ENCODE measurements at regions not wholly inside any gene's neighbourhood (a gene's known extent, or its start where the extent isn't known, plus 50 kb on each side); places are given as distances from the start of the nearest gene placed in this dataset.

DNA sequence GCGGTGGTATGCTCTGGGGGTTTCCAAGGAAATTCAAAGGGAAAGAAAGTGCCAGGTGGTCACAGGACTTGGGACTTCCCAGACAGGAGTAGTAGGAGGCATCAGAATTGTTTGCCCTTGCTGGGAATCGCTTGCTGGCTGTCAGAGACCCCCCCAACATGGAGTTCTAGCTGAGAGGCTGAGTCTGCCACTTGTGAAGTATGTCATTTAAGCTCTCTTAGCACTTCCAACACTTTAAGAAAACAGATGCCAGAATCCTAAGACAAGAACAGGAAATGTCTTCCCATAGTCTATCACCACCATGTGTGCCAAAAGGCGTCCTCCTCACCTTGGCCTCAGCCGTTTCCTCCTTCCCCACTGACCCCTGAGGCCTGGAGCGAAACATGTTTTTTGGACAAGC lies 193.8 kb upstream of the IRX3 start:
- Histone ChIP-seq H3K4me3 (ENCODE audit: low read depth, low read length) (no peak overlapping the region), H3K27ac (no peak overlapping the region), H3K36me3 (replicated peaks) (no peaks in the 10 kb centered on the region), H3K27me3 (replicated peaks) (no peaks in the 10 kb centered on the region)
- DNase-seq, result no peak
- in situ Hi-C loops (cut with HindIII; ENCODE audit: low pct_ligation_motif_present, low sequenced_read_pairs), result no loop called here
- TF ChIP-seq CTCF (IDR thresholded peaks at IDR 0.05; ENCODE audit: low read depth, low read length, missing control alignments), result no peak

DNA sequence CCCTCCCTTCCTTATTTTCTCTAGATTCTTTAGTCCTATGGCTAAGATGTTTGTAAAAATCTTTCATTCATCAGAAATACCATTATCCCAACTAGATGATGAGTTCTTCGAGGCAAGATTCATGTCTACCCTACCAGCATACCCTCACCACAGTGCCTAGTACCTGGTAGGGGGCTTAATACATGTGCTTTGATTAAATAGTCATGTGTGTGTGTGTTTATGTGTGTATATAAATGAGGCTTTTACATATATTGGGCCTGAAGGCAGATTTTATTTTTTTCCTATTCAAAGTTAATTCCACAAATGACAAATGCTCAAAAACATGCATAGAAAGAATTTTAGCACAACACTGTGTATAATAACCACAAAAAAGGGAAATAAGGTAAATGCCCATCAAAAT lies 193.0 kb upstream of the IRX3 start:
- H3K36me3 ChIP-seq (replicated peaks), result no peaks in the 10 kb centered on the region
- no peak for DNase-seq
- no peak for TF ChIP-seq CTCF (IDR thresholded peaks at IDR 0.05; ENCODE audit: low read depth, low read length, missing control alignments)
- H3K4me3 ChIP-seq (ENCODE audit: low read depth, low read length), result no peak overlapping the region
- H3K27me3 ChIP-seq (replicated peaks), result no peaks in the 10 kb centered on the region
- no peak overlapping the region for H3K27ac ChIP-seq
- in situ Hi-C loops (cut with HindIII; ENCODE audit: low pct_ligation_motif_present, low sequenced_read_pairs), result no loop called here

GRCh38 chr16:54477714-54478113 lies 191.1 kb upstream of the IRX3 start:
- in situ Hi-C loops (cut with HindIII; ENCODE audit: low pct_ligation_motif_present, low sequenced_read_pairs), result no loop called here
- TF ChIP-seq CTCF (IDR thresholded peaks at IDR 0.05; ENCODE audit: low read depth, low read length, missing control alignments), result no peak
- H3K36me3 ChIP-seq (replicated peaks), result no peaks in the 10 kb centered on the region

DNA sequence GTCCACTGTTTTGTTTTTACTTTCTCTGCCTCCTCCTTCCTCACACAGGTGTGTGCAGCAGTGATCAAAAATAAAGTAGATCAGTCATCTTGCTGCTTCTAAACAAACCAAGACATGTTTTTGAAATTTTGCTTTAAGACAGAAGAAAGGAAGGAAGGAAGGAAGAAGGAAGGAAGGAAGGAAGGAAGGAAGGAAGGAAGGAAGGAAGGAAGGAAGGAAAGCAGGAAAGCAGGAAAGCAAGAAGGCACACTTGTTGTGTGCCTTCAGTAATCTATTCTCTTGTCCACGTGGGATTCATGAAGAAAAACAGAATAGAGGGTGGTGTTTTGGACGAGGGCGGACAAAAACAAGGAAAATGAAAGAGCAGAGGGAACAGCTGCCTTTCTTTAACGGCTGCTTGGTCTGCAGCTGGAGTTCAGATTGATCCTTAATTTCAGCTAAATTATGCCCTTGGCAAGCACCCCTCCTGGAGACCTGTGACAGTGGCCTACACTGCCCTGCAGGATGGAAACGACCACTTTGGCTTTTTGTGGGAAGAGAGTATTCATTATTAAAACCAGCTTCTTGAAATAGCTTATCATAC lies 188.5 kb upstream of the IRX3 start:
- in situ Hi-C loops (cut with HindIII; ENCODE audit: low pct_ligation_motif_present, low sequenced_read_pairs), result no loop called here
- Histone ChIP-seq H3K36me3 (replicated peaks) (no peaks in the 10 kb centered on the region), H3K4me3 (ENCODE audit: low read depth, low read length) (no peak overlapping the region), H3K27me3 (replicated peaks) (no peaks in the 10 kb centered on the region), H3K27ac (no peak overlapping the region)
- no peak for DNase-seq
- no peak for TF ChIP-seq CTCF (IDR thresholded peaks at IDR 0.05; ENCODE audit: low read depth, low read length, missing control alignments)

More at GRCh38 chr16:54477714-54478113, 191.1 kb upstream of the IRX3 start:
- no peaks in the 10 kb centered on the region for H3K27me3 ChIP-seq (replicated peaks)
- no peak for DNase-seq
- no peak overlapping the region for H3K4me3 ChIP-seq (ENCODE audit: low read depth, low read length)
- H3K27ac ChIP-seq, result no peak overlapping the region

DNA sequence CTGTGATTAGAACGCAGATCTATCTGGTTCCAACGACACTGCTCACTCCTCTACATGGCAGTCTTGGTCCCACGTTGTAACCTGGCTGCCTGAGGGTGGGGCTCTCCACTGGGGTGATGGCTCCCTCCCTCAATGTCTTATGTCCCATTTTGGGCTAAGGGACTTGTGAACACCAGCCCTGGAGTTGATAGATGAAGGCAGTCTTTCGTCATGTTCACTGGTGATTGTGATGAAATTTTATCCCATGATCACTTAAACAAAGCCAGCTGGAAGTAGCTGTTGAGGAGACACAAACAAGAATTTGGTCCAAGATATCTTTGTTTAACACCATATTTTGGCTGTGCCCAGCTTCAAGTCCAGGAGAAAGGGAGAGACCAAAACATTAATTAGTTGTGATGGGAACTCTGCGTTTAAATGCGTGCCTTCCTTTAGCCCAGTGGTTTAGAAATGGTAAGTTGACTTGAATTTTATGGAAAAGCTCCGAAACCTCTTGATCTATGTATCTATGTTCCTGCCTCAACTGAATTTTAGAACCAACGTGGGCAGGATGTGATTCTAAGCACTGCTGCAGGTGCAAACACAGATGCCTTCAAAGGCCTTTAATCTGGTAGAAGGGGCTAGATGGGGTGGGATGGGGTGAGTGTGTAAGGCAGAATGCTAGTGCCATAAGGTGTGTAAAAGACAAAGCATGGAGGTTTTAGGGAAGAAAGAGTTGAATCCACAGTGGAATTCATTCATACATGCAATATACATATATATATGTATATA lies 186.8 kb upstream of the IRX3 start:
- Histone ChIP-seq H3K36me3 (replicated peaks) (no peaks in the 10 kb centered on the region), H3K27me3 (replicated peaks) (no peaks in the 10 kb centered on the region), H3K4me3 (ENCODE audit: low read depth, low read length) (no peak overlapping the region), H3K27ac (no peak overlapping the region)
- no peak for TF ChIP-seq CTCF (IDR thresholded peaks at IDR 0.05; ENCODE audit: low read depth, low read length, missing control alignments)
- DNase-seq, result no peak
- in situ Hi-C loops (cut with HindIII; ENCODE audit: low pct_ligation_motif_present, low sequenced_read_pairs), result no loop called here
